GM18519 (cell line): ENCODE measurements at regions not wholly inside any gene's neighbourhood (a gene's known extent, or its start where the extent isn't known, plus 50 kb on each side); places are given as distances from the start of the nearest gene placed in this dataset.
"Not testable (repeated sequence)": the region's sequence is repeated elsewhere in the genome, so short reads cannot be mapped to it uniquely, and the experiment has no call there.

Source experiments
- ATAC-seq: cut with Tn5 transposase; IDR thresholded peaks from one replicate; pipeline ENCODE4 v1.9.1; 2021; ENCODE audit warnings: mild to moderate bottlenecking, moderate library complexity; ENCODE audit not compliant: unreplicated experiment, low FRiP score

DNA sequence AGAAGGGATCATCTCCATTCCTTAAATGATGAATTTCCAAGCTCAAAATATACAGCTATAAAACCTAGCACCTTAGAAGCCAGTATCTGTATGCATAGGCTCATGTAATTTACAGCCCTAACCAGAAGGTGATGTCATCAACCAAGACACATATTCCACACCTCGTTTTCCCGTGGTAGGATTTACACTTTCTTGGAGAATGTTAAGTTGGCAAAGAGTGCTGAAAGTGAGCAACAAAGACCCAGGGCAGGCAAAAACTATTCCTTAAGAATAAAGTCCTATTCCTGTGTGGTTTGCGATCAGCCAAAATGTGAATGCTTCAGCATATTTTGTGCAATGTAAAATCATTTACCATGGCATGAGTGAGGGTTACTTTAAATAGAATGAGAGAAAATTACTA, 247.1 kb downstream of the OSR1 start:
- ATAC-seq, result no peak

DNA sequence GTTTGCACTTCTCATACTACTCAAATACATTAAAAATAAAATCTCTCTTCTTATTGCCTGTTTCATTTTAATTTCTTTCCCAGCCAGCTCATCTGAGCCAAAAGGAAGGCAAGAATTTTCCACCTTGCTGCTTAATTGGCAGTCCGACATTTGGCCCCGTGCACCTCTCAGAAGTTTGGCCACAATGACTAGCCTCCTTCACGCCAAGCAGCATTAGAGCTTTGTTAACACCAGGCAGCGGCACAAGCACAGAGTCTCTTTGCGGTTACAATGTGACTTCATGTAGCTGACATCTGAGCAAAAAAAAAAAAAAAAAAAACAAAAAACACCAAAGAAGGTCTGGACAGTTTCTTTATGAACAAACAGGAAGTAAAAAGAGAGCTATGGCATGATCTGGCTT, 248.9 kb downstream of the OSR1 start:
- no peak for ATAC-seq

DNA sequence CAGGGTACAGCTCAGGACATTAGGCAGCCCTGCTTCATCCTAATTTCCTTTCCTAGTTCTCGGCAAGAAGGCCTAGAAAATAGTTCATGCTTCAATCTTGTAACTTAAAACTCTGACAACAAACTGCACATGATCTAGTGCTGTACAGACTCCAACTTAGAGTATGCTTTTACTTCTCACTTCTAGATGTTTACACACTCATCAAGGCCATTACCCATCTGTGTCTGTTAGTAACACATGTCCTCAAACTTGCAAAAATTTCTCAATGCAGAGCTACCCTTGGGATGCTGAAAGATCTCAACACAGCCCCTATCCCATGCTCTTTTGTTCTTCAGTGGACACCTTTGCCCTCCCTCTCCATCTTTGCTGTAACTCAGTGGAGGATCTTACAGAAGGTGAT, 252.0 kb downstream of the OSR1 start:
- no peak for ATAC-seq

DNA sequence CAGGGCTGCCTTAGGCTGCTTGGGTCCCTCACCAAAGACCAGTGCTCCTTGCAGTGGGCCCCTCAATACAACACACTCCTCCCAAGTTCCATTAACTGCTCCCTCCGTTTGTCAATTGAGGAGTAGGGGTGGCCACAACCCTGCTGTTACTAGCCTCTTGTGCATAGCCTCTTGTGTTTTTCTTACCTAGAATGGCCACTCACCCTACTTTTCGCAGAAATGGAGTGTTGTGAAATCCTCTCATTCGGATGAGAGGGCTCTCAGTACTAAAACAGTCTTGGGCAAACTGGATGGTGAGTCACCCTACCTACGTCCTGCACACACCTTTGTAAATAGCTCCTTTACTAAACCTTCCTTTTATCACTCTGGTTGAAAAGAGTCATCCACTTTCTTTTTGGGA, 253.9 kb downstream of the OSR1 start:
- no peak for ATAC-seq

DNA sequence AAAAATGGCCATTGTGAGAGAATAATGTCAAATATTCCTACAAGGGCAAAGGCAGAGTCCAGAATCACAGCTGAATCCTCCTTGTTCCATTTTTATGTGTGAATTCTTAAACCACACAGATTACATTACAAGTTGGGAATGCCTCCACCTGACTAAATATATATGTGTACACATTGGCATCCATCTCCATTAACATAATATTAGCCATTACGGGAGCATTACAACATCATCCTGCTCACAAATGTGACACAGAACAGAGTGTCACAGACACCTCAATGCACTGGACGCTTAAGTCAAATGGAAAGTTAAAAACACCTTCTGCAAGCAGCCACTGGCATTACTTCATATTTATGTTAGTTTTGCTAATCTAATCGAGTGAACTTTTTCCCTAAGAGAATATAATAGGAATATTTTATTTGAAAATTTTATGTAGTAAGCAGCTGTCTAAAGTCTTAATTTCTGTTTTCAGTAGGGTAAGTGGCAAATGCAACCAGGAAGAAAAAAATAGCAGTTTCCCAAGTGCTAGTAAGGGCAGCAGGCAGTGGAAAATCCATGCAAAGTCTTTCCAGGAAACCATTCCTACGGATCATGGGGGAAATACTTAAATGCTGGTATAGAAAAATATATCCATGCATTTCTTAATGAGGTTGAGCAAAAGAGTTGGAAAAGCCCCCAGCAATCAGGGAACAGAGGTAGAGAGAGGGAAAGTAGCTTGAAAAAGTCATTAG, 255.6 kb downstream of the OSR1 start:
- ATAC-seq, result no peak

DNA sequence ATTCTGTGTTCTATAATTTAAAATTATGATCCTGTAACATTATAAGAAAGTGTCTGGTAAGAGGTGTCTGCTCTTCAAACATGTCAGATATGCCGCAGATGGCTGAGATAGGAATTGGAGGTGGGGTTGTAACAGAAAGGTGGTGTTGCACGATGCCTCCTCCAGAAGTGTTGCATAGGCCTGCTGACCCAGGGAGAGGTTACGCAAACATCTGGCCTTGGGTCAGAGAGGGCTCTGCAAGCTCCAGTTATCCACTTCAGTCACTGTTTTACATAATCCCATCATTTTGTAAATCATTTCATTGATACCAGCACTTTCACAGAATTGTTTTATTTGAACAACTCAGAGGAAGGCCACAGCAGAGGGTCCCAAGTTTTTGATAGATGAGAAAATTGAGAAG, 256.5 kb downstream of the OSR1 start:
- no peak for ATAC-seq

DNA sequence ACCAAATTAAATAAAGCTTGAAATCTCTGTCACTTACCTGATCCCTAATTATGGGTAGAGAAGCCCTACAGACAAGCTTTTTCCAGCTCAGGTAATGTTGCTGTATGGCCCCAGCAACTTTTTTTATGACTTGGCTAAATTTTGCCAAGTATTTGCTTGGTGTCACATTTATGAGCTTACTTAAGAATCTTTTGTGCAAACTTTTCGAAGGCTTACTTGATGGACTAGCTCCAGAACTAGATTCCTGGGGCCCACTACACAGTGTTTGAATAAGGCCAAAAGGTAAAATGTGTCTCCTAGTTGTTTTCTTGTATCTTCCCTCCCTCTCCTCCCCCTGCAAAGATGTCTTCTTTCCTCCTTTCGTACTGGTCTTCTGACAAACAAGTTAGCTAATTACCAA, 257.9 kb downstream of the OSR1 start:
- no peak for ATAC-seq

DNA sequence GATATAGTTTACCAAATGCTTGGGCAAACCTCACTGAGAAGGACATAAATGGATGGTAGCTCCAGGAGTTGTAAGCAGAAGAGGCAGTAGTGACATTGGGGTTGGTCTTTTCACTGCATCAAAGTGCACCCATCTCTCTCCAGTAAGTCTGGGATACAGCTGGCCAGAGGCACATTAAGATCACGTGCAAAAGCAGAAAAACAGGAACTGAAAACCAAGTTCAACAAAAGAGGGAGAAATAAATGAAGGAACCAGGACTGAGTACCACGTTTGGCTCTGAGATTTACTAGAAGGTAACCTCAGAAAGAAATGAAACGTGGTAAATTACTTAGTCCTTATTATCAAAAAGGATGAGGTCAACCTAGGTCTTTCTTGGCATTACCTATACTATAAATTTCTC, 259.2 kb downstream of the OSR1 start:
- no peak for ATAC-seq

DNA sequence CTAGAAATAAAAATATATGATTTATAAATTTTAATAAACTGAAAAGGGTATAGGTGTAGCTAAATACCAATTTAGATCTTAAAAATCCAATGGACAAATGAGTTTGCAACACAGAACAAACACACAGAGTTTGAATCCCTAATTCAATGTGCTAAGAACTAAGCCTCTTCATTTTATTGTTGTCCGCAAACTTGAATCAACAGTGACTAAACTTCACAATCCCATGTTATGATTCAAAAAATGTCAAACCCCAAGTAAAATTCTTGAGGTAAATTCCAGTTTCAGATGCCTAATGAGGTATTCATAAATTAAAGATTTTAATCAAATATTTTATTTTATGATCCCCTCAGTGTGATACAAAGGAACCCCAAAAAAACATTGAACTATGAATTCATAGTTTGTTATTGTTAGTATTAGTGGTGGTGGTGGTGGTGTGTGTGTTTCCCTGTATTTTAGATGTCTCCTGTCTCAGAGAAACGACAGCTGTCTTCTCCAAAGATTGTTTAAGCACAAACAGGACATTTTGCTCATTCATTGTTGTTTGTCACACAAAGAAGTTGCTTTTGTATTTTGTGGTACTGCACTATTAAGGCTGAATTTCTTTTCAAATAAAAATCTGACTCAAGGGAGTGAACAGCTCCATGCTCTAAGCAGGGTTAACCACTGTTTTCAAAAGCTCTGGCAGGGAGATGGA, 259.8 kb downstream of the OSR1 start:
- ATAC-seq, result no peak

DNA sequence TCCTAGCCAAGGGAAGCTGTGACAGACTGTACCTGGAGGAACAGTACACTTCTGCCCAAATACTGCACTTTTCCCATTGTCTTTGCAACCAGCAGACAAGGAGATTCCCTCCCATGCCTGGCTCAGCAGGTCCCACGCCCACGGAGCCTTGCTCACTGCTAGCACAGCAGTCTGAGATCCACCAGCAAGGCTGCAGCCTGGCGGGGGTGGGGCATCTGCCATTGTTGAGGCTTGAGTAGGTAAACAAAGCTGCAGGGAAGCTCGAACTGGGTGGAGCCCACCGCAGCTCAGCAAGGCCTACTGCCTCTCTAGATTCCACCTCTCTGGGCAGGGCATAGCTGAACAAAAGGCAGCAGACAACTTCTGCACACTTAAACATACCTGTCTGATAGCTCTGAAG, 268.9 kb downstream of the OSR1 start:
- ATAC-seq, result not testable (repeated sequence)

DNA sequence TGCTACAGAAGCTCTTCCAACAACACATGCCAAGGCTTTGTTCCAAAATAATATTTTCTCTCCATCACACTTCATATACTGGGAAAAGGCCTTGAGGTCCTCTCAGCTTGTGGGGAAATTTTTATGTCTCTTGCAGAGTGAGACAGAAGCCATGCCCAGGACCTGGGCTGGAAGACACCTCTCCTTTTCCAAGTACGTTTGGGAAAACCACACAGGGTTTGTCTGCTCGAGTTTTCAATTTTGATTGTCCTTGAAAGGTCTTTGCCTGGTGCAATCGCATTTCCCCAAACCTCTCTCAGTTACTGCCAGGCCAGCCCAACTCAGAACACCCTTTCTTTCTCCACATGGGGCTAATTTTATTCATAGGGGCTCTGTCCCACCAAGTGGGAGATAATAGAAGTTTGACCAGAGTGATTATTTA, 272.2 kb downstream of the OSR1 start:
- ATAC-seq, result no peak

DNA sequence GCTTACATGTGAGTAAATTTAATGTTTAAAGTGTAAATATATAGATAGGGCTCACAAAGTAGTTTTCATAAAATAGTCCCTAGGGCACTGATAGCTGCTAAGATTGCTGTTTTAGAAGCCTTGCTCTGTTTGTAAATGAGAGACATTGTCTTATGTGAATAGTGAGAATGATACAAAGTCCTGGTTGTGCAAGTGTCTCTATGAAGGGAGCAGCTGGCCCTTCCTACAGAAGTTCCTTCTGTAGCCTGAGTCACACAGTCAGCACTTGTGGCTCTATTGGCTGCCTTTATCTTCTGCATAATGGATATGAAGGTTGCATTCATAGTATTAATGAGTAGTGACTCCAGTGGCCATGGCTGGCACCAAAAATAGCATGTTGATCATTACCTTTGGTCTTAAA, 279.7 kb downstream of the OSR1 start:
- no peak for ATAC-seq

DNA sequence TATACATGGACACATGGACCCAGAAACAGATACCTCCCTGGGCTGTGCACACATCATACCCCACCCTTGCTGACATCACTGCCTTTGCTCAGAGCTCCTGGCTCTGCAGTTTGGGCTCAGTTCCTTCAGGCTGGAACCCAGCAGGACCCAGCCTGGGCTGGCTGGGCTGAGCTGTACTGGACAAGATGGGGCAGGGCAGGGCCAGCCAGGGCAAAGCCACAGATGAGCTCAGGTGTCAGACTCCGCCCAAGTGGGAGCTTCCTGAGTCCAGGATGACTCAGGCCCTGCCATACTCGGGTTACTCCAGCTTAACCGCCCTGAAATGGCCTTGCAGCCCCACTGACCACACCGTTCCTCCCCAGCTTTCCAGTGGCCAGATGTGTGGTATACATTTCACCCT, 284.9 kb downstream of the OSR1 start:
- ATAC-seq, result no peak

DNA sequence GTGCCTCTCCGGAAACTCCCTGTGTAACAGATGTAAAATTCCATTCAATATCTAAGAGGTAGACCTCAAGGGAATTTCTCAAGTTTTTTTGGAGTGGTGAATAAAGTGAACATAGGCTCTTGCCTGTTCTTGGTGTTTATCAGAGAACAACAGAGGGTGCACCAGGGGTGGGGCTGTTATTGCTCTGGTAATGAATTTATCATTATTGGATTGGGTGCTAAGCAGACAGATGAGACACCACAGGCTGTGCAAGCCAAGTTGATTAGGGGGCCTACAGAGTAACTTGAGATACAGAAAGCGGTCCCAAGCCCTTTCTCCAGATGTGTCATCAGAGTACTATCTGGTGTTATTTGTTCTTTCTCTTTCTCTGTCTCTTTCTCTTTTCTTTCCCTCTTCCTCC, 286.3 kb downstream of the OSR1 start:
- ATAC-seq, result no peak

DNA sequence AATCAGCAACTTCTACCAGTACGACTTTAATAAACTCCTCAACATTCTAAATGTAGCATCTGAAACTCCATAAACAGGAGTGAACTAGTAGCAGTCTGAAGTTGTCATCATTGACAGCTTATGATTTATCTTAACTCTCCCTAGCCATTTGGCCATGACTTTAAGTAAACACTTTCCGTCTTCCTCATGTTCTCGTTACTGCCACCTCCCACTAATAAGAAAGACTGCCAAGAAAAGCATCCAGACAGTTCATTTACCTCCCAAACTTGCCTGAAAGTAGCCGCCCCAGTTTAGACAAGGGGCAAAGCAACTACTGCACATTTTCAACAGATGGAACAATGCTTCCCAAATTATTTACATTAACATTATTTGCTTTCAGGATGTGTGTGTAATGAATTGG, 287.5 kb downstream of the OSR1 start:
- no peak for ATAC-seq

DNA sequence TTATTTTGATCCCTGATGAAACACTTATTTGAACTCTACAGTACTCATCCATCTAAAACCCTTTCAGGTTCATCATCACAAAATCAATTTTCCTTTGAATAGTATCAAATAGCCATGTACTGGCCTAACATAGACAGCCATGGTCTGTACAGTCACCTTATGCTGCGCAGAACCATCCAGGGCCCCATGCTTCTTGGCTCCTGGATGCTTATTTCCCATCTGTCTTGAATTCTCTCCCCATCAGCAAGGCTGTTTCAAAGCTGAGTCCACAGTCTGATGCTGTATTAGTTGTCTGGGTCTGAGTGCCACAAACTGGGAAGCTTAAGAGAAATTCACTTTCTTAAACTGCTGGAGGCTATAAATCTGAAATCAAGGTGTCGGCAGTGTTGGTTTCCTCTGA, 290.2 kb downstream of the OSR1 start:
- ATAC-seq, result no peak

DNA sequence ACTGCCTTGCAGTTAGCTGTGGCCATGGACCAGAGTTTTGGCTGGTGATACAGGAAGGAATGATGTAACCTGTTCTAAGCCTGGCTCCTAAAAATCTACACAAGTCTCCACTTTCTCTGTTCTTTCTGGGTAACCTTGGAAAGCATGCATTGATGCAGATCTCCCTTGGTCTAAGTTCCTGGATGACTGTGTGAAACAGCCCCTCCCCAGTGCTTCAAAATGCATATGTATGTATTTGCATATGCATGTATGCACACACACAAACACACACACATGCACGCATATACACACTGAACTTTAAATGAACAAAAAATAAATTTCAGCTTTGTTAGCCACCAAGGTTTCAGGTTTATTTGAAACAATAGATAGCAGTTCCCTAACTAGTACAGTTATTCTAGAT, 296.1 kb downstream of the OSR1 start:
- no peak for ATAC-seq

DNA sequence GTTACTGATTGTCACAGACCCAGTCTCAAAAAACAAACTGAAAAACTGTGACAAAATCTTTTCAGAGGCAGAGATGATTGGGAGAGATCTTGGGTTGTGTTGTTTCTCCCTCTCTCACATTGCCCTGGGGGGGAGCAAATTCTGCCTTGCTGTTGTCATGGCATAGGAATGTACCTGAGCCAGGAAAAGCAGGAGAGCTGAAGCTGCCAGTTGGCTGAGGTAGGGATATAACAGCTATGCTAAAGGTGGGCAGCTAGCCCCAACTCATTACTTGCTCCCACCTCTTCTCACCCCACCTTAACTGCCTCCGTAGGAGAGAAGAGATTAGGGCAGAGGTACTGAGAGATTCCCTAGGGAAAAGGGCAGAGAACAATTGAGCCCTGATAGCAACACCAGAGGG, 299.3 kb downstream of the OSR1 start:
- ATAC-seq, result no peak

DNA sequence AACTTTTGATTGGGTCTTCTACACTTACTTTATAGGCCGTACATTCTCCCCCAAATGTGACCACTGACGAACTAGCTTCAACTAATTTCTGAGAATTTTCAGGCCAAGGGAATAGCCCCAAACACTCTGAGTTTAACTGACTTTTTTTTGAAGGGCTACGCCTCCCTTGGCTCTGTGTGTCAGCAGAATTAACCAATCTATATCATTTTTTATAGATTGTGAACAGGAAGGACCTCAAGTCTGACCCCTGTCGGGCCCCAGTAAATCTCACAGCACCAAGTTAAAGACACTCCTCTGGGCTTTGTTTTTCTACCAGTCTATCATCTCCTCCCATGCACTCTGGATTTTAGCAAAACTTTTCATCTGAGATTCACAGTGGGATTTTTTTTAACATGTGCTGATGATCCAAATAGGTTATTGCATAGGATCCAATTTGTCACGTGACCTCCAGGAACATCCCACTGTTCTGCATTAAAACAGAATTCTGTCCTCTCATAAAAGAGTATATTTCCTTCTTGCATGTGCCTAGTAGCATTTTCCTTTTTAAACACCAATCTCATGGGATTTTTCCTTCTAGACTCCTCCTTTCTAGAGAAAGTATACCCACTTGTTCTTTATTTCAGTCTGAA, 307.1 kb downstream of the OSR1 start:
- no peak for ATAC-seq

DNA sequence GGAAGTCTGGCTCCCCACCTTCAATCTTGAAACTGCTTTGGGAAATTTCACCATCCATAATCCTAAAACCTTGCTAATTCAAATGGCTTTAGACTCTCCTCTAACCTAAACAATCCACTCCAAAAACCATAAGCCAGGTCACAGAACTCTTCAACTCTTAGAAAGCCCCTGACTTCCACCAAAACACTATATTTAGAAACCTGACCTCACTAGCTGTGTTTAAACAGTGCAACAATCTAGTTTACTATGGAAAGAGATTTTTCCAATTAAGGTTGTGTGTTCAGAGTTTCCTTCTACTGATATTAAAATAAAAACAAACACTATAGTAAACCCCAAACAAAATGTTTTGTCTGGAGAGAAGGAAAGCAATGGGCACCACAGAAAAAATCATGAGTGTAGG, 308.1 kb downstream of the OSR1 start:
- ATAC-seq, result no peak

DNA sequence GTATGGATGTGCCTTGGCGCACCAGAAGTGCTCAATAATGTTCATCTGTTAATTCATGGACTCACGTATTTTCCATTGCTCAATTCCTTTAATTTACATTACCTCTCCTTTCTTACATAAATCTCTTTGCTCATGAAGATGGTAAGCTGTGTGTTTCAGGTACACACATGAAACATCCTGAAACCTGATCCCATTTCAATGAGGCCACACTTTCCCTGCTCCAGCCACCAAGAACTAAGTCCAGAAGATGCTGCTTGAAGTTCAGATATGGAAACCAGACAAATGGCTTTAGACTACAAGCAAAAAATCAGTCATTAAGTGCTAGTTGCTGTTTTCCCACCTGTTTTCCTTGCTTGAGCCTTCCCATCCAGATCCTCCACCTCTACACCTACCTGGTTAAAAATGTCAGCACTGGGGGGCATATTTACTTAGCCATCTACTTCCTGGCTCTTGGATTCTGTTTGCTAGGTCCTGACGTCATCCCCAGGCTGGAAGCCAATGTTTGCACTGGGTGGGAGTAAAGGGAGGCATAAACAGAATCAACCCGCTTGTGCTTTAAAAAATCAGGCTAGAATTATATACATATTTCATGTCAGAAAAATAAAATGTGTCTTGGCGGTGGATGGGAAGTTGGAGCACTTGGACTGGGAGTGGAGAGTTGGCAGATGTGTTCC, 309.7 kb downstream of the OSR1 start:
- no peak for ATAC-seq
